GM19395 (cell line): ENCODE measurements at regions not wholly inside any gene's neighbourhood (a gene's known extent, or its start where the extent isn't known, plus 50 kb on each side); places are given as distances from the start of the nearest gene placed in this dataset.

Experiments used
- ATAC-seq: cut with Tn5 transposase; IDR thresholded peaks from one replicate; pipeline ENCODE4 v1.9.1; 2021; ENCODE audit warnings: mild to moderate bottlenecking, moderate library complexity; ENCODE audit not compliant: unreplicated experiment

GRCh38 chr12:47025349-47025748 is 54.1 kb upstream of the PCED1B start:
- no peak for ATAC-seq

GRCh38 chr12:47025798-47026197 is 53.6 kb upstream of the PCED1B start:
- no peak for ATAC-seq

- ATAC-seq, result no peak
Observed at GRCh38 chr12:47026291-47026690, 53.1 kb upstream of the PCED1B start.
